COLO829 (cell line): ENCODE measurements at regions not wholly inside any gene's neighbourhood (a gene's known extent, or its start where the extent isn't known, plus 50 kb on each side); places are given as distances from the start of the nearest gene placed in this dataset.
A peak's percentile ranks its signal among the peaks of the same experiment; 100 is the strongest.

Experiments
- DNase-seq: peaks from one replicate; pipeline ENCODE4 v3.0.0; 2012; ENCODE audit warnings: low spot score

DNA sequence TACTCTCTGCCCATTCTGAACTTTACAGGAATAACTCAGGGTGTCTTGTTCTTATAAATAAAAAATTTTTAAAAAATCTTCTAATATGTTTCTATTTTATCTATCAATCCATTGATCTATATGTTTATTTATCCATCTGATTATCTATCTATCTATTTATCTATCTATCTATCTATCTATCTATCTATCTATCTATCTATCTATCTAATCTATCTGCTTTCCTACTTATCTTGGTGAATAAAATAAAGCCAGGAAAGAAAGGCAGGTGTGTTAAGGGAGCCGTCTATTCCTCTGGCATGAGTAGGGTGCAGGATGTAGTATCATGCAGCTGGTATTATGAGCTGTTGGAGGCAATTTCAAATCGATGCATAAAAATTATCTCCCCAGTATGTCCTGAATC, 153.0 kb downstream of the FOXA2 start:
- no peak for DNase-seq

- DNase-seq = no peak
Measured at GRCh38 chr20:22430746-22431168, 153.6 kb downstream of the FOXA2 start.

GRCh38 chr20:22430154-22430745, 154.1 kb downstream of the FOXA2 start:
- DNase-seq = peak; percentile 15

GRCh38 chr20:22429175-22430153, 154.9 kb downstream of the FOXA2 start:
- no peak for DNase-seq

GRCh38 chr20:22428051-22428450, 156.3 kb downstream of the FOXA2 start:
- DNase-seq = no peak

- DNase-seq = no peak
Measured at GRCh38 chr20:22426772-22427171, 157.6 kb downstream of the FOXA2 start.

DNA sequence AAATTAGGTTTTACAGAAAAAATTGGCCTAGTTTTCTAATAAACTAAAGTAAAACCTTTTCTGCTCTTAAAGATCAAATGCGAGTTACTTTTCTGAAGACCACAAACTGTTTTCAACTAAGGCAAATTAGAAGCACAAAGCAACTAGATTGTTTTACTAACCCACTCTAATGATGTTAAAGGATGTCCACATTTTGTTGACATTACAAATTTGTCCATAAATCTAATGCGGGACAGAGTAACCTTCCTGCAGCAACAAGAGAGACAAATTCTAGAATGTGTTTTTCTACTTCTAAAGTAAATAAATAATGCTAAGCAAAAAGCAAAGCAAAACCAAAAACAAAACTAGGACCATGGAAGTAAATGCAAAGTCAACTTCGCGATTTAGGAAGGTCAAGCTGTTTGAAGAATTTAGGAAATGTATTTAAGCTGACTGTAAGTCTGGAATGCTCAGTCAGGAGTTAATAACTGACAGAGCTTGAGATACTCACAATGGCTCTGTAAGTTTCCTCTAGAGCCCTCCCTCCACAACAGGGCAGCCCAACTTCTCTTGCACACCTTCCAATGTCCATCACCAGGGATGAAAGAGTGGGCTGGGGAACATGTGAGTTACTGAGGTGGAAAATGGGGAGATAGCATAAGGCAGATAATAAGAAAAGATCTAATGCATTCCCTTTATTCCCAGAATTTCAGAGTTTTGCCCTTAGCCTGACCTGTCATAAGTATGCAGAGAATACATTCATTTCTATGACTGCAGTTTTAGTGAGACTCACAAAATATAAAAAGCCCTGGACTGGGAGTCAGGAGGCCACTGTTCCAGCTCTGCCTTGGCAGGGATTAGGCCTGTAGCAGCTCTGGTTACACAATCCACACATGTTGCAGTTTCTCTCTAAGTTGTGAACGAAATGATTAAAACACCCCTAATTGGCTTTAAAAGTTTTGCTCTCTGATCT, 158.8 kb downstream of the FOXA2 start:
- no peak for DNase-seq

DNA sequence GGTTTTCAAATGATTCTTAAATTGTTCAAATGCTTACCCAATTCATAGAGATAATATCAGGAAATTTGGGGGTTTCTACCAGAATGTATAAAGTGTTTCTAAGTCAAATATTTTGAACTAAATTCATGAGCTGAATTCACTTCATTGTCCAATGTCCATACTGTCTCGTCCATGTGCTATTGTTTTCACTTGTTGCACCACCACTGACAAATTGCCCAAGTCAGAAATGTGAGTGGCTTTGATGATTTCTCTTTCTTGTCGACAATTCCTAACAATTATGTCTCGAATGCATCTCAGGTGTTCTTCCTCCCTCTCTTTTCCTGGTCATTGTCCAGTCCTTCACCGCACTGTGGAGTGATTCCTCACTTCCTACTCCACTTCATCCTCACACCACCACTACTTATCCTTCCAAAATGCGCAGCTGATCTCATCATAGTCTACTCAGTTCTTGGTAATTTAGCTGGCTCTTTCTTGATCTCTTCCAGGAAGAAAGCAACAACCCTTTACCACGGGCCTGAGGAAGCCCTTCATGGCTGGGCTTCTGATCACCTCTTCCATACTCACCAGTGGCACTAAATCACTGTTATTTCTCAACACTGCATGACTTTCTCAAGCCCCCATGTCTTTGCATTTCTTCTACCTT, 161.1 kb downstream of the FOXA2 start:
- DNase-seq = no peak

- no peak for DNase-seq
Measured at GRCh38 chr20:22420116-22420598, 164.2 kb downstream of the FOXA2 start.

DNA sequence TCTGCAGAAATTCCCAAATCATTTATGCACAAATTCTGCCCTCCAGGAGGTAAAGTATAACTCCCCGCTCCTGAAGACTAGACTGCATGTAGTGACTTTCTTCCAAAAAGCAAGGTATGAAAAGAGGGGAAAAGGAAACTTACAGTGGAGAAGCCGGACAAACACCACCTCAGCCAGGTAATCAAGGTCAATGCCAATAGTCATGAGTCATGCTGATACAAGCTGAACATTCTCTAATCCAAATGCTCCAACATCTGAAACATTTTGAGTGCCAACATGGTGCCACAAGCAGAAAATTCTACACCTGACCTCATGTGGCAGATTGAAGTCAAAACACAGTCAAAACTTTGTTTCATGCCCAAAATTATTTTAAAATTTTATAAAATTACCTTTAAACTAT, 165.6 kb downstream of the FOXA2 start:
- DNase-seq = no peak

GRCh38 chr20:22414305-22414742, 170.0 kb downstream of the FOXA2 start:
- DNase-seq = no peak

- no peak for DNase-seq
Measured at GRCh38 chr20:22412977-22413868, 171.1 kb downstream of the FOXA2 start.

DNA sequence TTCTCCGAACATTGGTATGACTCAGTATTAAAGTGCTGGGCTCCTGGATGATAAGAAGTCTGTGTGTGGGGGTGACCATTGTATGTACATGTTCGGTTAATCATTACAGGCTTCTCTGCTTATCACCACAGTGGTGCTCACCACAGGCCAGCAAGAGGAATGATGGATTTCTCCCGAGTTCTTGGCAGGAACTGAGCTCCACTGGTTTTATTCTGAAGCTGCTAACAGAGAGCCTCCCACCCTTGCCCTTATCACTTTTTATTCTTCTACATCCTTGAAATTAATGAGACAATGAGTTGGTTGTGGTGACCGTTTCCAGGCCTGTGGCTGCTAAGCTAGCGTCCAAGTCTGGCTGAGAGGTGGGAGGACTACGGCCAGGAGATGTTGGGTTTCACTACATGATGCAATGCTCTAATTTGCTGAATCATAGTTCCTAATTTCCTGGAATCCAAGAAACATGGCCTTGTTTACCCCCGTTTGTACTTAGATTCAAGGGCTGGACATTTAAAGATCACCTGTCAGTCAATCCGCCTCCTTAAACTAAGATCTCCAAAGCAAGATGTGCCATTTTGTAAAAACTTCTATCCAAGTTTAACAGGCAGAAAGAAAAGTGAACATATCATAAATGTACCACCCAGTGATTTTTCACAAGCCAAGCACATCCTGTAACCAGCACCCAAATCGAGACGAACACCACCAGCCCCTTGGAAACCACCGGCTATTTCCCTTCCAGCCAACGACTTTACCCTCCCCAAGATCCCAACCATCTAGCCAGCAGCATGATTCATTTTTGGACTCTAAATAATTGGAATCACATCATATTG, 172.5 kb downstream of the FOXA2 start:
- no peak for DNase-seq

GRCh38 chr20:22411286-22411626, 173.1 kb downstream of the FOXA2 start:
- DNase-seq = no peak

DNA sequence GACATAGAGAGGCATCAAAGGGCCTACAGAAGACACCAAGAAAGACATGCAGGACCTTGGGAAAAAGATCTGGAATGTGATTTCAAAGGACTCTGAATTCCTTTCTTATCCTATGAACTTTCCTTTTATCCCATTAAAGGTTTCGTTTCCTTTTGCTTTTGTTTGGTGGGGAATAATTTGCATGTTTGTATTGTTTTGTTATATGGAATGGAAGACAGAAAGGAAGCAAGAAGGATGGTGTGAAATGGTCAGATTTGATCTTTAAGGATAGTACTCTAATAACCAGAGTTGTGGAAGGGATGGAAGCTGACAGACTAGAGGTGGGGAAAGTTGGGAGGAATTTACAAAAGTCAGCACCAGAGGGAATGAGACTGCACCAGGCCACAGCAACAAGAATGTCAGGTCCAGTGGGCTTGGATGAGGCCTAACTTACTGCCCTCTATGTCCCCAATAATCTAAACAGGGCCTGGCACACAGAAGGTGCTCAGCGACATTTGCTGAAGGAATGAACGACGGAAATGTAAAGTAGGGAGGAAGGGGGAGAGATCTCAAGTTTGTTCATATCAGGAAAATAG, 173.7 kb downstream of the FOXA2 start:
- DNase-seq = no peak

DNA sequence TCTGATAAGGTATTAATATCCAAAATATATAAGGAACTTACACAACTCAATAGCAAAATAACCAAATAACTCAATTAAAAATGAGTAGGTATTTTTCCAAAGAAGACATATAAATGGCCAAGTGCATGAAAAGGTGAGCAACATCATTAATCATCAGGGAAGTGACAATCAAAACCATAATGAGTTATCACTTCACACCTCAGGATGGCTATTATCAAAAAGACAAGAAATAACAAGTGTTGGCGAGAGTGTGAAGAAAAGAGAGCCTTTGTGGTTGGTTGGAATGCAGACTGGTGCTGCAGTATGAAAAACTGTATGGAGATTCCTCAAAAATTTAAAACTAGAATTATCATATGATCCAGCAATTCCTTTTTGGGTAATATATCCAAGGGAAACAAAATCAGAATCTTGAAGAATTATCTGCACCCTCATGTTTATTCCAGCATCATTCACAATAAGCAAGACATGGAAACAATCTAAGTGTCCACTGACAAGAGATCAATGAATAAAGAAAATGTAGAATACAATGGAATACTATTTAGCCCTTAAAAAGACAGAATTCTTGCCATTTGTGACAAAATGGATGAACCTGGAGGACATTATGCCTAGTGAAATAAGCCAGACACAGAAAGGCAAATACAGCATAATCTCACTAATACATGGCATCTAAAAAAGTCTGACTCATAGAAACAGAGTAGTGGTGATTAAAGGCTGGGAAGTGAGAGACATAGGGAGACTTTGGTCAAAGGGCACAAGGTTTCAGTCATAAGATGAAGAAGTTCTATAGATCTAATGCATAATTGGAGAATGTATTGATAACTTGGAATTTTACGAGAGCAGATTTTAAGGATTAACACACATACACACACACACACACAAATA, 175.6 kb downstream of the FOXA2 start:
- DNase-seq = no peak

GRCh38 chr20:22407237-22408193, 176.9 kb downstream of the FOXA2 start:
- no peak for DNase-seq
